H9 (cell line): ENCODE measurements at regions not wholly inside any gene's neighbourhood (a gene's known extent, or its start where the extent isn't known, plus 50 kb on each side); places are given as distances from the start of the nearest gene placed in this dataset.

Experiments
- DNase-seq: peaks from one replicate; pipeline ENCODE4 v3.0.0-alpha.2; 2017
- H2AFZ ChIP-seq: one replicate; pipeline ENCODE4 v1.6.1; 2013; ENCODE audit warnings: mild to moderate bottlenecking, low read length, control low read depth, moderate library complexity
- H2AK5ac ChIP-seq: 2 replicates; pipeline ENCODE4 v1.6.1; 2013; ENCODE audit warnings: low read length, control low read depth, mixed read lengths; ENCODE audit not compliant: insufficient read length
- H2BK120ac ChIP-seq: one replicate; pipeline ENCODE4 v1.6.1; 2013; ENCODE audit warnings: low read depth, mild to moderate bottlenecking, low read length, control low read depth, inconsistent platforms; ENCODE audit not compliant: poor library complexity, severe bottlenecking
- H2BK12ac ChIP-seq: 2 replicates; pipeline ENCODE4 v1.6.1; 2013; ENCODE audit warnings: low read length, control low read depth, mixed read lengths, low read depth; ENCODE audit not compliant: insufficient read length
- H2BK15ac ChIP-seq: 2 replicates; pipeline ENCODE4 v1.6.1; 2013; ENCODE audit warnings: low read depth, low read length, control low read depth
- H2BK20ac ChIP-seq: one replicate; pipeline ENCODE4 v1.6.1; 2013; ENCODE audit warnings: low read depth, mild to moderate bottlenecking, low read length, control low read depth, inconsistent platforms; ENCODE audit not compliant: poor library complexity, severe bottlenecking
- H2BK5ac ChIP-seq: 2 replicates; pipeline ENCODE4 v1.6.1; 2013; ENCODE audit warnings: low read length, control low read depth, mixed read lengths; ENCODE audit not compliant: insufficient read length
- H3K14ac ChIP-seq: 2 replicates; pipeline ENCODE4 v1.6.1; 2013; ENCODE audit warnings: low read length, control low read depth; ENCODE audit not compliant: insufficient read depth
- H3K18ac ChIP-seq: 2 replicates; pipeline ENCODE4 v1.6.1; 2013; ENCODE audit warnings: low read depth, mild to moderate bottlenecking, mixed read lengths, low read length, control low read depth; ENCODE audit not compliant: insufficient read length
- H3K23ac ChIP-seq: 2 replicates; pipeline ENCODE4 v1.6.1; 2013; ENCODE audit warnings: low read length, control low read depth, mixed read lengths, low read depth; ENCODE audit not compliant: insufficient read length
- H3K23me2 ChIP-seq: 2 replicates; pipeline ENCODE4 v1.6.1; 2013; ENCODE audit warnings: low read depth, mild to moderate bottlenecking, mixed read lengths, low read length, control low read depth; ENCODE audit not compliant: insufficient read length, poor library complexity, severe bottlenecking
- H3K27ac ChIP-seq: 2 replicates; pipeline ENCODE4 v1.5.1; 2013; ENCODE audit warnings: low read length, control low read depth, mixed read lengths, low read depth; ENCODE audit not compliant: insufficient read length
- H3K27me3 ChIP-seq: 2 replicates; pipeline ENCODE4 v1.6.1; 2013; ENCODE audit warnings: low read length, control low read depth, inconsistent platforms; ENCODE audit not compliant: insufficient read depth
- H3K4ac ChIP-seq: 2 replicates; pipeline ENCODE4 v1.6.1; 2013; ENCODE audit warnings: low read depth, mild to moderate bottlenecking, control low read depth, inconsistent platforms, low read length, moderate library complexity
- H3K4me1 ChIP-seq: 2 replicates; pipeline ENCODE4 v1.6.1; 2013; ENCODE audit warnings: low read length, control low read depth, inconsistent platforms; ENCODE audit not compliant: insufficient read depth
- H3K4me2 ChIP-seq: 2 replicates; pipeline ENCODE4 v1.6.1; 2013; ENCODE audit warnings: low read length, control low read depth, mixed read lengths; ENCODE audit not compliant: insufficient read length, insufficient read depth
- H3K56ac ChIP-seq: 2 replicates; pipeline ENCODE4 v1.6.1; 2013; ENCODE audit warnings: low read depth, mild to moderate bottlenecking, mixed read lengths, low read length, control low read depth; ENCODE audit not compliant: insufficient read length
- H3K79me1 ChIP-seq: 2 replicates; pipeline ENCODE4 v1.6.1; 2013; ENCODE audit warnings: low read depth, mild to moderate bottlenecking, moderate library complexity, low read length, control low read depth, inconsistent platforms; ENCODE audit not compliant: insufficient read depth, poor library complexity, severe bottlenecking
- H3K79me2 ChIP-seq: 2 replicates; pipeline ENCODE4 v1.6.1; 2013; ENCODE audit warnings: low read length, control low read depth, inconsistent platforms; ENCODE audit not compliant: insufficient read depth
- H3K9ac ChIP-seq: 2 replicates; pipeline ENCODE4 v1.6.1; 2013; ENCODE audit warnings: low read length, control low read depth, mixed read lengths; ENCODE audit not compliant: insufficient read length; ENCODE audit errors: extremely low read depth
- H3K9me3 ChIP-seq: one replicate; pipeline ENCODE4 v1.6.1; 2013; ENCODE audit warnings: low read depth, low read length, inconsistent platforms; ENCODE audit not compliant: control insufficient read depth
- H3T11ph ChIP-seq: one replicate; pipeline ENCODE4 v1.6.1; 2013; ENCODE audit warnings: mild to moderate bottlenecking, low read length, control low read depth, inconsistent platforms
- H4K20me1 ChIP-seq: one replicate; pipeline ENCODE4 v1.6.1; 2013; ENCODE audit not compliant: control insufficient read depth, insufficient read length, insufficient read depth
- H4K5ac ChIP-seq: 2 replicates; pipeline ENCODE4 v1.6.1; 2013; ENCODE audit warnings: low read depth, mild to moderate bottlenecking, mixed read lengths, low read length, control low read depth; ENCODE audit not compliant: insufficient read length
- H4K8ac ChIP-seq: replicated peaks from 2 replicates; pipeline ENCODE4 v1.6.1; 2013; ENCODE audit warnings: low read length, control low read depth, mixed read lengths, low read depth; ENCODE audit not compliant: insufficient read length
- H4K91ac ChIP-seq: 2 replicates; pipeline ENCODE4 v1.6.1; 2013; ENCODE audit warnings: low read depth, mild to moderate bottlenecking, moderate library complexity, mixed read lengths, low read length, control low read depth; ENCODE audit not compliant: insufficient read length
- H3K27ac Mint-ChIP-seq, 3 experiments: 2 replicates in 2 of 3; 3 replicates in 1 of 3; pipeline ENCODE4 v1.8.0; 2020 to 2021; ENCODE audit warnings: mixed read lengths in 3 of 3, mild to moderate bottlenecking in 1 of 3, moderate library complexity in 1 of 3
- H3K27me3 Mint-ChIP-seq: 2 replicates; pipeline ENCODE4 v1.8.0; 2021; ENCODE audit warnings: low read depth, mild to moderate bottlenecking, moderate library complexity, mixed read lengths
- H3K36me3 Mint-ChIP-seq, 3 experiments: 2 replicates in 2 of 3; 3 replicates in 1 of 3; pipeline ENCODE4 v1.8.0; 2020 to 2021; ENCODE audit warnings: low read depth in 3 of 3, mixed read lengths in 3 of 3; ENCODE audit not compliant: insufficient read depth in 1 of 3
- H3K4me1 Mint-ChIP-seq, 2 experiments: 2 replicates each; pipeline ENCODE4 v1.8.0; 2020; ENCODE audit warnings: mixed read lengths in 2 of 2
- H3K4me3 Mint-ChIP-seq, 2 experiments: 2 replicates in 1 of 2; 3 replicates in 1 of 2; pipeline ENCODE4 v1.8.0; 2020 to 2021; ENCODE audit warnings: mild to moderate bottlenecking in 2 of 2, mixed read lengths in 2 of 2, moderate library complexity in 1 of 2
- H3K9me3 Mint-ChIP-seq, 2 experiments: 2 replicates in 1 of 2; 3 replicates in 1 of 2; pipeline ENCODE4 v1.8.0; 2020; ENCODE audit warnings: mild to moderate bottlenecking in 2 of 2, mixed read lengths in 2 of 2, moderate library complexity in 1 of 2
- WGBS: extraction: QIAGEN DNeasy Blood & Tissue Kit; methylation state at CpG from one replicate; pipeline ENCODE4 v1.1.7; 2013; ENCODE audit warnings: missing lambda C conversion rate, low lambda C conversion rate, mixed read lengths; ENCODE audit not compliant: insufficient read length; ENCODE audit errors: extremely low coverage; 5-methylcytosine and 5-hydroxymethylcytosine counted together
- TF ChIP-seq, protein P1 (sequence below): fragments of 200-600 bp; sonication (generic); conservative IDR thresholded peaks from 3 replicates; pipeline ENCODE4 v1.8.0; 2021; ENCODE audit warnings: antibody characterized with exemption, mild to moderate bottlenecking

DNA sequence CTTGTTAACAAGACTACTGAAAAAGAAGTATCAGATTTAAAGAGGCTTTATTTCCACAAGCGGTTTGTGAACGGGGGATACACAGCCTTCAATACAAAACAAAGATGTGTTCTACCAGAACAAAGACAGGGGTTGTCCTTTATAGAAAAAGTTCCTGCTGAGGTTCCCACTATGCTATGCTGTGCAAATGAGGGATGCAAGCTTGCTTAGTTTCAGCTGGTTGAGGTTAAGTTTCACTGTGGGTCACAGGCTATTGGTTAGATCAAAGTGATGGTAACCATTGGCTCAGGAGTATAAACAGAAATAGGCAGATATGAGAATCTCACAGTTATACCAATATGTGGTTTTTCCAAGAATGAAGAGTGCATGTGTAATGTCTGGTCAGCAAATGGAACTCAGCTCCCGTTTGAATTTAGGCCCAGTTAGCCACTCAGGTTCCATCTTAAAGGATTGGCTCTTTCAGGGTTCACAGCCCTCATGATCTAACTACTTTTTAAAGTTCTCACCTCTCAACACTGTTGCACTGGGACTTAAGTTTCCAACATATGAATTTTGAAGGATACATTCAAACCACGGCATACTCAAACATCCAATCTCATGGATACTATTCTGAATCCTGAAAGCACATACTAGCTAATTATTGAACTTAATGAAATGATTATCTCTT lies 215.4 kb upstream of the DCN start:
- peaks cover 14 to 25% (median 20%) of the 10 kb centered on the region in 3 experiments for H3K36me3 Mint-ChIP-seq
- H2AFZ ChIP-seq, result no peak overlapping the region

More for the DNA sequence above, 215.4 kb upstream of the DCN start:
- H3K9ac ChIP-seq, result no peak overlapping the region
- no peak overlapping the region for H3K27ac ChIP-seq
- H3K4me2 ChIP-seq, result no peak overlapping the region
- Mint-ChIP-seq H3K4me1 (0 out of 4 replicates have a peak, but pooled peaks cover 0 to 4% of the 10 kb centered on the region in 2 experiments), H3K4me3 (no peak overlapping the region), H3K9me3 (peaks cover 22% of the 10 kb centered on the region in 2 experiments; a peak in 4 of 5 replicates), H3K27ac (no peak overlapping the region), H3K27me3 (no peaks in the 10 kb centered on the region)
- H3T11ph ChIP-seq, result no peak overlapping the region
- no peak overlapping the region for H3K23ac ChIP-seq
- H3K4me1 ChIP-seq, result no peaks in the 10 kb centered on the region
- no peak overlapping the region for H4K5ac ChIP-seq
- no peak overlapping the region for H3K4ac ChIP-seq
- H3K23me2 ChIP-seq, result no peaks in the 10 kb centered on the region
- H2BK5ac ChIP-seq, result no peak overlapping the region
- no peak overlapping the region for H2BK120ac ChIP-seq
- no peak overlapping the region for H3K18ac ChIP-seq
- TF ChIP-seq, protein P1, sequence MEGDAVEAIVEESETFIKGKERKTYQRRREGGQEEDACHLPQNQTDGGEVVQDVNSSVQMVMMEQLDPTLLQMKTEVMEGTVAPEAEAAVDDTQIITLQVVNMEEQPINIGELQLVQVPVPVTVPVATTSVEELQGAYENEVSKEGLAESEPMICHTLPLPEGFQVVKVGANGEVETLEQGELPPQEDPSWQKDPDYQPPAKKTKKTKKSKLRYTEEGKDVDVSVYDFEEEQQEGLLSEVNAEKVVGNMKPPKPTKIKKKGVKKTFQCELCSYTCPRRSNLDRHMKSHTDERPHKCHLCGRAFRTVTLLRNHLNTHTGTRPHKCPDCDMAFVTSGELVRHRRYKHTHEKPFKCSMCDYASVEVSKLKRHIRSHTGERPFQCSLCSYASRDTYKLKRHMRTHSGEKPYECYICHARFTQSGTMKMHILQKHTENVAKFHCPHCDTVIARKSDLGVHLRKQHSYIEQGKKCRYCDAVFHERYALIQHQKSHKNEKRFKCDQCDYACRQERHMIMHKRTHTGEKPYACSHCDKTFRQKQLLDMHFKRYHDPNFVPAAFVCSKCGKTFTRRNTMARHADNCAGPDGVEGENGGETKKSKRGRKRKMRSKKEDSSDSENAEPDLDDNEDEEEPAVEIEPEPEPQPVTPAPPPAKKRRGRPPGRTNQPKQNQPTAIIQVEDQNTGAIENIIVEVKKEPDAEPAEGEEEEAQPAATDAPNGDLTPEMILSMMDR, result no peak
- no peak overlapping the region for H4K8ac ChIP-seq
- H3K14ac ChIP-seq, result no peak overlapping the region
- WGBS, result no CpG with 5 or more reads among the region's 4 CpGs
- no peaks in the 10 kb centered on the region for H4K20me1 ChIP-seq
- H2BK20ac ChIP-seq, result no peak overlapping the region
- no peaks in the 10 kb centered on the region for H3K79me2 ChIP-seq
- H3K56ac ChIP-seq, result no peak overlapping the region
- H2BK12ac ChIP-seq, result no peak overlapping the region
- H2AK5ac ChIP-seq, result no peak overlapping the region
- H3K9me3 ChIP-seq, result no peaks in the 10 kb centered on the region
- DNase-seq, result no peak
- no peaks in the 10 kb centered on the region for H3K27me3 ChIP-seq
- no peak overlapping the region for H4K91ac ChIP-seq
- H3K79me1 ChIP-seq, result no peaks in the 10 kb centered on the region
- no peak overlapping the region for H2BK15ac ChIP-seq
